MCF 10A (cell line): ENCODE measurements at regions not wholly inside any gene's neighbourhood (a gene's known extent, or its start where the extent isn't known, plus 50 kb on each side); places are given as distances from the start of the nearest gene placed in this dataset.

Source experiments
- BruUV-seq: library from RNA; stranded (reverse); fragments of 400-500 nt; replicated peaks from 2 replicates; lab custom pipeline; 2021; lab: Mats Ljungman, UMichigan
- CTCF ChIA-PET: fragments of 300-600 bp; sonication (Branson Sonifier 250); formaldehyde crosslinking; extraction: SDS; loops from one replicate; lab custom pipeline; 2021; ENCODE audit warnings: antibody characterized with exemption, inconsistent platforms; lab: Yijun Ruan, JAX
- POLR2A ChIA-PET: fragments of 300-600, 350-650 bp; sonication (Branson Sonifier 250); formaldehyde crosslinking; extraction: SDS; loops from one replicate; lab custom pipeline; 2020; ENCODE audit warnings: antibody characterized with exemption, inconsistent platforms; lab: Yijun Ruan, JAX
- DNase-seq: peaks from one replicate; pipeline ENCODE4 v3.0.0-alpha.2; 2018; ENCODE audit not compliant: unreplicated experiment
- H3K27ac Mint-ChIP-seq: one replicate; pipeline ENCODE4 v1.8.0; 2022; ENCODE audit warnings: mild to moderate bottlenecking, low read depth, mixed read lengths; ENCODE audit not compliant: unreplicated experiment
- H3K27me3 Mint-ChIP-seq: one replicate; pipeline ENCODE4 v1.8.0; 2022; ENCODE audit warnings: mixed read lengths; ENCODE audit not compliant: insufficient read depth, unreplicated experiment
- H3K36me3 Mint-ChIP-seq: one replicate; pipeline ENCODE4 v1.8.0; 2022; ENCODE audit warnings: mild to moderate bottlenecking, moderate library complexity, mixed read lengths; ENCODE audit not compliant: insufficient read depth, unreplicated experiment
- H3K4me1 Mint-ChIP-seq: one replicate; pipeline ENCODE4 v1.8.0; 2022; ENCODE audit warnings: mixed read lengths; ENCODE audit not compliant: insufficient read depth, unreplicated experiment
- H3K4me3 Mint-ChIP-seq: one replicate; pipeline ENCODE4 v1.8.0; 2022; ENCODE audit warnings: mild to moderate bottlenecking, moderate library complexity, mixed read lengths; ENCODE audit not compliant: unreplicated experiment
- H3K9me3 Mint-ChIP-seq: one replicate; pipeline ENCODE4 v1.8.0; 2022; ENCODE audit warnings: mixed read lengths; ENCODE audit not compliant: unreplicated experiment
- intact Hi-C: fragments of 100-400 bp; cut with micrococcal nuclease; formaldehyde crosslinking; loops from 2 replicates; pipeline ENCODE4 v1.14.1; 2022
- TF ChIP-seq, protein P1 (sequence below): fragments of 200-600 bp; IDR thresholded peaks from one replicate; pipeline ENCODE4 v1.8.0; 2022; ENCODE audit warnings: antibody characterized with exemption, mild to moderate bottlenecking; ENCODE audit not compliant: unreplicated experiment

DNA sequence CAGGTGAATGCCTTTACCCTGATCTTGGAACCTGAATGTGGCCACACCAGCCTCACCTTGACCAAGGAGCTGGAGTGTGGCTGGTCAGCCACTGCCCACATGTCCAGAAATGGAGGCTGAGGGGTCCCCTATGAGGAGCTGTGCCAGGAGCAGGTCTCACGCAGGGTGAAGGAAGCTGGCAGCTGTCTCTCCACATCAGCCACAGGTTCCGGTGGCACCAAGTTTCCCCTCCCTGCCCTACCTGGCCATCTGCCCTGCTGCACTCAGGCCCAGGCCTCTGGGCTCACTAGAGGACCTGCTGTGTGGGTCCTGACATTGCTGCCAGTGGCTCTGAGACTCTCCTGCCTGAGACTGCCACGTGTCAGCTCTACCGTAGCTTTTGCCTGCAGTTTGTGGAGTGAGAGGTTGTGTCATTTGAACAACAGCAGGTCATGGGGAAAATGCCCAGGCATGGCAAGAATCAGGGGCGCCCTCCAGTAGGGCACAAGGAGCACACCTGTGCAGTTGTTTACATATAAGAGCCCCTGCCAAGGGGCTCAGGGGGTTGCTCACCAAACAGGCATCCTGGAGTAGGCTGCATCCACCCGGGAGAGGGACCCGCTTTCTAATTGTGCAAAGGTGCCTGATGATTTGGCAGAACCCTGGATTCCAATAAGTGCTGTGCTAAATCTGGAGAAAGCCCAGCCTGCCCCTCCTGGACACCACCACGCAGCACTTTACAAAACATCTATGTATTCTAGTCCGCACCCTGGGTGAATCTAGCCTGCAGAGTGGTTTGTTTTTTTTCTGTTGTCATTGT is 258.5 kb upstream of the TLE3 start:
- TF ChIP-seq, protein P1, sequence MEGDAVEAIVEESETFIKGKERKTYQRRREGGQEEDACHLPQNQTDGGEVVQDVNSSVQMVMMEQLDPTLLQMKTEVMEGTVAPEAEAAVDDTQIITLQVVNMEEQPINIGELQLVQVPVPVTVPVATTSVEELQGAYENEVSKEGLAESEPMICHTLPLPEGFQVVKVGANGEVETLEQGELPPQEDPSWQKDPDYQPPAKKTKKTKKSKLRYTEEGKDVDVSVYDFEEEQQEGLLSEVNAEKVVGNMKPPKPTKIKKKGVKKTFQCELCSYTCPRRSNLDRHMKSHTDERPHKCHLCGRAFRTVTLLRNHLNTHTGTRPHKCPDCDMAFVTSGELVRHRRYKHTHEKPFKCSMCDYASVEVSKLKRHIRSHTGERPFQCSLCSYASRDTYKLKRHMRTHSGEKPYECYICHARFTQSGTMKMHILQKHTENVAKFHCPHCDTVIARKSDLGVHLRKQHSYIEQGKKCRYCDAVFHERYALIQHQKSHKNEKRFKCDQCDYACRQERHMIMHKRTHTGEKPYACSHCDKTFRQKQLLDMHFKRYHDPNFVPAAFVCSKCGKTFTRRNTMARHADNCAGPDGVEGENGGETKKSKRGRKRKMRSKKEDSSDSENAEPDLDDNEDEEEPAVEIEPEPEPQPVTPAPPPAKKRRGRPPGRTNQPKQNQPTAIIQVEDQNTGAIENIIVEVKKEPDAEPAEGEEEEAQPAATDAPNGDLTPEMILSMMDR = no peak
- intact Hi-C loops = no loop called here
- H3K4me1 Mint-ChIP-seq = no peaks in the 10 kb centered on the region
- H3K27ac Mint-ChIP-seq = no peak overlapping the region
- no peak for DNase-seq
- no peaks in the 10 kb centered on the region for H3K36me3 Mint-ChIP-seq
- ChIA-PET POLR2A (interaction anchor here (0.7 kb wide), 1 partner anchor 160 kb away, joined by 3 read pairs; no protein-coding TSS in a partner anchor), CTCF (no interaction called here)
- H3K4me3 Mint-ChIP-seq = no peak overlapping the region
- no peaks in the 10 kb centered on the region for H3K9me3 Mint-ChIP-seq
- no TSS peak for BruUV-seq
- peaks cover 13% of the 10 kb centered on the region for H3K27me3 Mint-ChIP-seq

DNA sequence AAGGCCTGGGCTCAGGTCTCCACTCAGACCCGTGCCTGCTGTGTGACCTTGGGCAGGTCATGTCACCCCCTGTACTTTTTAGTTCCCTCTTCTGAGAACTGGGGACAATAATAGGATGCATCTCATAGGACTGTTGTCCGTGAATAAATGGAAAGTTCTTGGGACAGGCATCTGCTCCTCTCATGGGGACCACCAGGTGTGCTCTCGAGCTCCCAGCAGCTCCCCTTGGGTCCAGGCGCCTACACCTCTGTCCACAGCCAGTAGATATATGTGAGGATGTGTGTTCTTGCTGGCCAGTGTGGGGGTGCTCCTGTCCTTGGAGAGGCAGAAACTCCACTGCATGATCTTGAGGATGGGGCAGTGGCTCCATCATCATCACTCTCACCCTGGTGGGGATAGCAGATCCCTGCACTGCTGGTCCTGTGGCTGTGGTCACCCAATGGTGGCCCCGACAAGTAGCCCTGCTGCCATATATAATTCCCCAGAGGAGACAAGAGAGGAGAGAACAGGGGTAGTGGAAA is 257.6 kb upstream of the TLE3 start:
- no peak overlapping the region for H3K27ac Mint-ChIP-seq
- peaks cover 13% of the 10 kb centered on the region for H3K27me3 Mint-ChIP-seq
- CTCF ChIA-PET = no interaction called here

DNA sequence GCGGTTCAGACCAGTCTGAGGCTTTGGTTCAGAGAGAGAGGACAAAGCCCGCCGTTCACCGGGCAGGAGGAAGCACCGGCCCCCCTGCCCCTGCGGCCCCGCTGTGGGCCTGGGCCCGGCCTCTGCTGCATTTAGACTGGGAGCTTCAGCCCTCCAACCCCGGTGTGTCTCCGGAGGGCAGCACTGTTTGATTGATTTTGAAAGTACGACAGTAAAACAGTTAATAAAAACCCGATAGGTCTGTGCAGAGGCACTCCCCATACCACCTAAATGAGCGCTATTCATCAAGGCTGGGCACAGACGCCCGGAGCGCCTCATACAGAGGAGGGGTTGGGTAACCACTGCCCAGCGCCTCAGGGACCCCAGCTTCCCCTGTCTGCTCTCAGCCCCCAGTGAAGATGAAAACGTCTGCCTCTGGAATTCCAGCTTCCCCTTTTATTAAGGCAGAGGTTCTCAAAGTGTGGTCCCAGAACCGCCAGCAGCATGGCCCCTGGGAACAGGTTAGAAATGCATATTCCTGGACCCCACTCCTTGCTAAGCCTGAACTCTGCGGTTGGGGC is 256.7 kb upstream of the TLE3 start:
- TF ChIP-seq, protein P1 = no peak
- Mint-ChIP-seq H3K4me3 (no peak overlapping the region), H3K27me3 (peaks cover 13% of the 10 kb centered on the region), H3K4me1 (peaks cover 2% of the 10 kb centered on the region), H3K27ac (no peak overlapping the region), H3K9me3 (no peaks in the 10 kb centered on the region), H3K36me3 (no peaks in the 10 kb centered on the region)
- BruUV-seq = no TSS peak
- POLR2A ChIA-PET = interaction anchor here (1.5 kb wide), 1 partner anchor 9 kb away, joined by 7 read pairs; no protein-coding TSS in a partner anchor
- intact Hi-C loops = no loop called here
- no peak for DNase-seq
- CTCF ChIA-PET = interaction anchor here (0.7 to 0.8 kb wide), 3 partner anchors 10 to 383 kb away, joined by 3 to 5 read pairs (median 3); no protein-coding TSS in a partner anchor

More for the DNA sequence above, 257.6 kb upstream of the TLE3 start:
- DNase-seq = no peak
- H3K36me3 Mint-ChIP-seq = no peaks in the 10 kb centered on the region
- H3K9me3 Mint-ChIP-seq = no peaks in the 10 kb centered on the region
- no TSS peak for BruUV-seq
- no peaks in the 10 kb centered on the region for H3K4me1 Mint-ChIP-seq
- POLR2A ChIA-PET = interaction anchor here (0.7 kb wide), 1 partner anchor 161 kb away, joined by 3 read pairs; no protein-coding TSS in a partner anchor
- H3K4me3 Mint-ChIP-seq = no peak overlapping the region
- TF ChIP-seq, protein P1 = no peak
- intact Hi-C loops = no loop called here
